ENCODE measurements at regions not wholly inside any gene's neighbourhood (a gene's known extent, or its start where the extent isn't known, plus 50 kb on each side); places are given as distances from the start of the nearest gene placed in this dataset.

DNA sequence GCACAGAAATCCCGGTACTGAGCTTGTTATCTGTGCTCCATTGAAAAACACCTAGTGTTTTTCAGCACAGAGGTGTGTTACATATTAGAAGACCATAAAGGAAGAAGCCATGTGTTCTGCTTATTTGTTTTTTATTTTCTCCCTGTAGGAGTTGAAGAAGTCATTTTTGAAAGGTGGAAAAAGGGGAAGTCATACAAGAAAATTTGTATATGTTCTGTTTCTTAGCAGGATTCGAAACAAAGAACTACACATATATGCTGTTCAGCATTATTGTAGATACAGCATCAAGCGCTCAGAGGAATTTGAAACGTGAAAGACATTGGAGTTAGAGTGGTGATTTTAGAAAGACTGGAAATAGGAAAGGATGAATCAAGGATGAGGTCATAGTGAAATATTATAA lies 345.3 kb upstream of the ADGRL2 start:
- TF ChIP-seq, protein P1, sequence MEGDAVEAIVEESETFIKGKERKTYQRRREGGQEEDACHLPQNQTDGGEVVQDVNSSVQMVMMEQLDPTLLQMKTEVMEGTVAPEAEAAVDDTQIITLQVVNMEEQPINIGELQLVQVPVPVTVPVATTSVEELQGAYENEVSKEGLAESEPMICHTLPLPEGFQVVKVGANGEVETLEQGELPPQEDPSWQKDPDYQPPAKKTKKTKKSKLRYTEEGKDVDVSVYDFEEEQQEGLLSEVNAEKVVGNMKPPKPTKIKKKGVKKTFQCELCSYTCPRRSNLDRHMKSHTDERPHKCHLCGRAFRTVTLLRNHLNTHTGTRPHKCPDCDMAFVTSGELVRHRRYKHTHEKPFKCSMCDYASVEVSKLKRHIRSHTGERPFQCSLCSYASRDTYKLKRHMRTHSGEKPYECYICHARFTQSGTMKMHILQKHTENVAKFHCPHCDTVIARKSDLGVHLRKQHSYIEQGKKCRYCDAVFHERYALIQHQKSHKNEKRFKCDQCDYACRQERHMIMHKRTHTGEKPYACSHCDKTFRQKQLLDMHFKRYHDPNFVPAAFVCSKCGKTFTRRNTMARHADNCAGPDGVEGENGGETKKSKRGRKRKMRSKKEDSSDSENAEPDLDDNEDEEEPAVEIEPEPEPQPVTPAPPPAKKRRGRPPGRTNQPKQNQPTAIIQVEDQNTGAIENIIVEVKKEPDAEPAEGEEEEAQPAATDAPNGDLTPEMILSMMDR (IDR thresholded peaks at IDR 0.05; ENCODE audit: borderline replicate concordance, control extremely low read depth, extremely low read depth, insufficient read depth, missing control alignments): no peak
- no peak for DNase-seq (ENCODE audit: low spot score)
- in situ Hi-C loops (cut with MboI; ENCODE audit: low sequenced_read_pairs, unreplicated experiment): no loop called here

DNA sequence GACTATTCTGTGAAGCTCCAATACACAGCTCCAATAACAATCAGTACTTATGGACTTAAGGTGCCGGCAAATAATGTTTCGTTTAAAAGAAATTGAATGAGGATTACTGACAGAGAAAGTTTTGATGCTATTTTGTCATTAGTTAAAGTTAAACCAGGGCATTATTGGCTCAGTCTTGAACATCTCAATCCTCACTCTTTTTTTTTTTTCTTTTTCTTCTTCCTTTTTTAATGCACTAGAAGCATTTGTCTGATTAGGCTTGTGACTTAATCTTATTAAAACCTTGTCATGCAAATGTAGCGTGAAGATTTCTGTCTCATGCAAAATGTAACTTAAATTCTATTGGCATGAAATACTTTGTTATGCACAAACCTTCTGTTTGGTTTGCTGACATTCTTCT lies 346.8 kb upstream of the ADGRL2 start:
- TF ChIP-seq, protein P1 (IDR thresholded peaks at IDR 0.05; ENCODE audit: borderline replicate concordance, control extremely low read depth, extremely low read depth, insufficient read depth, missing control alignments): no peak
- in situ Hi-C loops (cut with MboI; ENCODE audit: low sequenced_read_pairs, unreplicated experiment): no loop called here
- DNase-seq (ENCODE audit: low spot score): no peak

DNA sequence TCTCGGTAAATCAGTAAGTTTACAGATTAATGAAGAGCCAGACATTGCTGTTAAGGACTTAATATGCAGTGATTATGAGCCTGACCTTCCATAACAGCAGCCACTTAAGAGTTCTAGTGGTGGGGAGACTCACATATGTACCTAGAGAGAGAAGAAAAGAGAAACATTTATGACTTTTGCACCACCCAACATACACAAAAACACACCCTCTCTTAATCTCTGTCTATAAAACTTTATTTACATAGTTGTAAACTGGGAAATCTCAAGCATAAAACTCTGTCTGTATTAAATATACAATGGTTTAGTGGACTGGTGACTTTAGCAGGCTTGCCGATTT lies 347.4 kb upstream of the ADGRL2 start:
- in situ Hi-C loops (cut with MboI; ENCODE audit: low sequenced_read_pairs, unreplicated experiment): no loop called here
- DNase-seq (ENCODE audit: low spot score): no peak
- TF ChIP-seq, protein P1 (IDR thresholded peaks at IDR 0.05; ENCODE audit: borderline replicate concordance, control extremely low read depth, extremely low read depth, insufficient read depth, missing control alignments): no peak

DNA sequence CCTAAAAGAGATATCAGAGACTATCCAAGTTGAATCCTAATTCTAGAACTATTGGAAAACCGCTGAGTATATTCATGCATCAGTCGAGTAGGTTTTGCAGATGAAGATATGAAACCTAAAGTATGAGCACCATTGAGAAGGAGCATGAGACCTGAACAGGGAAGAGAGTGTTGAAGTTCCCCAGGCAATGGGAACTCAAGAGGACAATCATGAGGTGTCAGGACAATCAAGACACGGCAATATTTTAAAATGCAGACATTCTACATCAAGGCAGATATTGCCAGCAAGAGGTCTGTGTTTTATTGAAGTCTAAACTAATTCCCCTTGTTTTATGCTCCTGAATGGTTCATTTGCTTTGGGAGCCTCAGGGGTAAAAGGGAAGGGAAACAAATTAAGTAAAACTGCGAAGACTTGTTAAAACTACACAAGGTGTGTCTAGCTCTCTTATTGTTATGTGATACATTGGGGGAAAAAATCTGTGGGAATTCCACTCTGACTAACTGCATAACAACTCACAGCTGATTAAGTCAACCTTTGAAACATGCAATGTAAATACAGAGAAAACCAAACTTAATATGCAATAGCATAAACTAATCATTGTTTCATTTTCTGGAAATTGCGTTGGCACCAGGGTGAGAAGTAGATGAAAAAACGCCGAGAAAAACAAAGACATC lies 347.9 kb upstream of the ADGRL2 start:
- TF ChIP-seq, protein P1 (IDR thresholded peaks at IDR 0.05; ENCODE audit: borderline replicate concordance, control extremely low read depth, extremely low read depth, insufficient read depth, missing control alignments): no peak
- in situ Hi-C loops (cut with MboI; ENCODE audit: low sequenced_read_pairs, unreplicated experiment): no loop called here
- no peak for DNase-seq (ENCODE audit: low spot score)

DNA sequence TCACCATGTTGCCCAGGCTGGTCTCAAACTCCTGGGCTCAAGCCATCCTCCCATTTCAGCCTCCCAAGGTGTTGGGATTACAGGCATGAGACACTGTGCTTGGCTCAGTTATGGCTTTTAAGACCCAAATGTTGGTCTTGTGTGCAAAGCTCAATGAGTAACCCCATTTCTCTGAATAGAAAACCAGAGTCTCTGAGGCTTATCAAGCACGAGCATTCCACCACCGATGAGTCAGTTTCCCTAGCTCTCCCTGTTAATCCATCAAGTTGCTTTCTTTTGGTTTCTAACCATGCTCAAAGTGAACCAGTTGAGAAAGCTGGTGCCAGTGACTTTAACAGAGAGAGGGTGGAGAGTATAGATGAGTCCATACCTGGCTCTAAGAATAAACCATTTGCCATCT lies 350.9 kb upstream of the ADGRL2 start:
- DNase-seq (ENCODE audit: low spot score): no peak
- in situ Hi-C loops (cut with MboI; ENCODE audit: low sequenced_read_pairs, unreplicated experiment): no loop called here
- TF ChIP-seq, protein P1 (IDR thresholded peaks at IDR 0.05; ENCODE audit: borderline replicate concordance, control extremely low read depth, extremely low read depth, insufficient read depth, missing control alignments): no peak

DNA sequence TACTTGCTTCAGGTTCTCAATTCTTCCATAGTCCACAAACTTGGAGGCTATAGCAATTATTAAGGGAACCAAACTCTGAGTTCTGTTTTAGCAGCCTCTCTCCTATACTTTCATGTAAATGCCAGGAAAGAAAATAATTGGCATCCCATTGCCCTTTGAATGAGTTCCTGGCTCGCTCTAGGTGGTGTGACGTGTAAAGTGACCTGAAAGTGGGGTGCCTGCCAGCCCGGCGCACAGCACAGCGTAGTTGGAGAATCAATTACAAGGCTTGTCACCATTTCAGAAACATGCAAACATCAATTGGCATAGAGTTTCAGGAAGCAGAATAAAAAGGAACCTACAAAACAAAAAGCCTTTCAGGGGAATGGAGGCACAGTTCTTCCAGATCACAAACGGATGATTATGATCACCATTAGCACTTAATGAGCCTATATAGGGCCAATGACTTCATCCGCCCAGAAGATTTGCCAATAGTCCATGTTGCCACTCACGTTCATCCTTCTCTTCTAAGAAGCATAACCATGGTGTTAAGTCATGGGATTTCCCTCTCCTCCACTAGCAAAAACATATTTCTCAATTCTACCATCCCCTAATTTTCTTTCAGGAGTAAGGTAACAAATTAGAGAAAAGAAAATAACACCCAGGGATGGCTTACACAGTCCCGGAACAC lies 354.6 kb upstream of the ADGRL2 start:
- in situ Hi-C loops (cut with MboI; ENCODE audit: low sequenced_read_pairs, unreplicated experiment): no loop called here
- DNase-seq (ENCODE audit: low spot score): no peak
- TF ChIP-seq, protein P1 (IDR thresholded peaks at IDR 0.05; ENCODE audit: borderline replicate concordance, control extremely low read depth, extremely low read depth, insufficient read depth, missing control alignments): no peak
